PC-3 (cell line): ENCODE measurements at regions not wholly inside any gene's neighbourhood (a gene's known extent, or its start where the extent isn't known, plus 50 kb on each side); places are given as distances from the start of the nearest gene placed in this dataset.

Experiments
- EZH2 ChIP-seq: fragments of 300-600 bp; sonication (generic); IDR thresholded peaks from one replicate; pipeline ENCODE4 v1.6.1; 2017; ENCODE audit warnings: antibody characterized with exemption, mild to moderate bottlenecking, low read length; ENCODE audit not compliant: unreplicated experiment
- EZH2phosphoT487 ChIP-seq: fragments of 300-600 bp; sonication (generic); IDR thresholded peaks from 2 replicates; pipeline ENCODE4 v1.6.1; 2018; ENCODE audit warnings: mild to moderate bottlenecking, antibody characterized with exemption, low read length, borderline replicate concordance
- TF ChIP-seq, protein P1 (sequence below): fragments of 300-600 bp; sonication (generic); conservative IDR thresholded peaks from 2 replicates; pipeline ENCODE4 v1.5.1; 2017; ENCODE audit warnings: antibody characterized with exemption, low read depth, mild to moderate bottlenecking, low read length

GRCh38 chr11:131311776-131312514 lies 58.5 kb upstream of the NTM start:
- TF ChIP-seq EZH2 (no peak), EZH2phosphoT487 (no peak)
- TF ChIP-seq, protein P1, sequence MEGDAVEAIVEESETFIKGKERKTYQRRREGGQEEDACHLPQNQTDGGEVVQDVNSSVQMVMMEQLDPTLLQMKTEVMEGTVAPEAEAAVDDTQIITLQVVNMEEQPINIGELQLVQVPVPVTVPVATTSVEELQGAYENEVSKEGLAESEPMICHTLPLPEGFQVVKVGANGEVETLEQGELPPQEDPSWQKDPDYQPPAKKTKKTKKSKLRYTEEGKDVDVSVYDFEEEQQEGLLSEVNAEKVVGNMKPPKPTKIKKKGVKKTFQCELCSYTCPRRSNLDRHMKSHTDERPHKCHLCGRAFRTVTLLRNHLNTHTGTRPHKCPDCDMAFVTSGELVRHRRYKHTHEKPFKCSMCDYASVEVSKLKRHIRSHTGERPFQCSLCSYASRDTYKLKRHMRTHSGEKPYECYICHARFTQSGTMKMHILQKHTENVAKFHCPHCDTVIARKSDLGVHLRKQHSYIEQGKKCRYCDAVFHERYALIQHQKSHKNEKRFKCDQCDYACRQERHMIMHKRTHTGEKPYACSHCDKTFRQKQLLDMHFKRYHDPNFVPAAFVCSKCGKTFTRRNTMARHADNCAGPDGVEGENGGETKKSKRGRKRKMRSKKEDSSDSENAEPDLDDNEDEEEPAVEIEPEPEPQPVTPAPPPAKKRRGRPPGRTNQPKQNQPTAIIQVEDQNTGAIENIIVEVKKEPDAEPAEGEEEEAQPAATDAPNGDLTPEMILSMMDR: no peak
